SK-MEL-5 (cell line): ENCODE measurements at regions not wholly inside any gene's neighbourhood (a gene's known extent, or its start where the extent isn't known, plus 50 kb on each side); places are given as distances from the start of the nearest gene placed in this dataset.

ENCODE experiments used
- DNase-seq: peaks from one replicate; pipeline ENCODE4 v3.0.0-alpha.2; 2016; ENCODE audit warnings: low read depth, low spot score
- in situ Hi-C: cut with HindIII; loops from 2 replicates; pipeline ENCODE4 v1.10.0; 2016; ENCODE audit warnings: low sequenced_read_pairs, high pct_unique_total_duplicates, low pct_unique_long_range_greater_than_20kb

DNA sequence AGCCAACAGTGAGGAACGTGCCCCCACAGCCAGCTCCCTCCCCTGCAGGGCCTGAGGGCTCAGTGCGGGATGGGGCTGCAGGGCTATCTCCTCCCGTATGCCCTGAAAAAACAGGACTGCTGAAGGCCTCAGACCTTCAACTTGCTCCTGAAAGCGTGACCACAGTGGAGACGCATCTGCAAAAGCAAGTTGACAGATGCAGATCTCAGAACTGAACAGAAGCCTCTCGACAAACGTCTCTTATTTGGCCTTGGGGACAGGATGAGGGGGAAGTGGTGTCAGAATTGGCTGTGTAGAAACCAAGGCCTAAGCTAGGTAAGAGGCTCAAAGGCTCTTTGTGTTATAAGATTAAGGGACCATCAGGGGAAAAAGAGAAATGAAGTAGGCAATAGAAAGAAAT lies 120.7 kb upstream of the SLC22A23 start:
- in situ Hi-C loops = no loop called here

DNA sequence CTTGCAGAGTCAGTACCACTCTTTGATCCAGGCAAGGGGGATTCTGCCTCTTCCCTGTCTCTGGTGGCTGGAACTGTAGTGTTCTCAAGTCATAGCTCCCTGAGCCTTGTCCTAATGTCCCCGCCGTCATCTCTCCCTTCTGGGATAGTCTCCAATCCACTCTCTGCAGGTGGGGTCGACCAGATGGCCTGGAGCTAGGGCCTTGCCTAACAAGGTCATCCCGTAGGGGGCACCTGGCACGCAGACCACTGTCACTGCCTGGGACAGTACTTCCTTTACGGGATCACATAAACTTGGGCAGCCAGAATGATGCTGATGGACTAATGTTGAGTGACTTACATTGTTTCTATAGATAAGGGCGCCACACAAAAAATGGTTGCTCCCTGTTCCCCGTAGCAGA lies 118.9 kb upstream of the SLC22A23 start:
- DNase-seq = no peak
- in situ Hi-C loops = no loop called here

More for the DNA sequence above, 120.7 kb upstream of the SLC22A23 start:
- no peak for DNase-seq

DNA sequence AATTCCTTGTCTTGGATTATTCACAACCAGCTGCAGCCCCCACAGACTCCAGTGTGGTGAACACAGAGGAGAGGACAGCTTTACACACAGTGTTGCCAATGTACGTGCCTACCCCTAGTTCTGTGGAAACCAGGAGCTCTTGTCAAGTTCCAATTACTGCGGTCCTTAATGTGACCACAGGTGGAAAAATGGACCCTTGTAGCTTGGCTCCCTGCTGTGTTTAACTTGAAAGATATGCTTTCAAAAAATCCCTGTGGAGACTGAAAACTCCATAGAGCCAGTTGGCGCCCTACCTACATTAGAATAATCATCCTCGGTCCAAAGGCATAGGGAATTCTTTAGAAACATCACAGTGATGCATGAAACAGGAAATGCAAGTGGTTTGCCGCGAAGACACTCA lies 118.3 kb upstream of the SLC22A23 start:
- DNase-seq = no peak
- in situ Hi-C loops = no loop called here

GRCh38 chr6:3573670-3574069 lies 116.8 kb upstream of the SLC22A23 start:
- in situ Hi-C loops = no loop called here
- DNase-seq = no peak

DNA sequence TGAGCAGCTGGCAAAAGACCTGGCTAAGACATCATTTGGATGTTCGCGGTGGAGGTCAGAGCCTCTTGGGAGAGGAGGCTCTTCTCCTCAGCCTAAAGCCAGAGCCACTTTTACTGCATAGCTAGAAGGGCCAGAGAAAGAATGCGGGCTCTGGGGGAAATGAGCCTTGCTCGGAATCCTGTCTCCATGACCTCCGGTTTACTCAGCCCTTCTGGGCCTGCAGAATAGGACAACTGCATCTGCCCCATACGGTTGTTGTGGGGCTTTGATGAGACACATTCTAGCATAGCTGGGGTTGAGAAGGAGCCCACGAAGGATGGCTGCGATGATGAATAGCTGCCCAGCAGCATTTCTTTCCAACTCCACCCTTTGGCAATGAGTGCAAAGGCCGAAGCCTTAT lies 115.0 kb upstream of the SLC22A23 start:
- DNase-seq = no peak
- in situ Hi-C loops = no loop called here

DNA sequence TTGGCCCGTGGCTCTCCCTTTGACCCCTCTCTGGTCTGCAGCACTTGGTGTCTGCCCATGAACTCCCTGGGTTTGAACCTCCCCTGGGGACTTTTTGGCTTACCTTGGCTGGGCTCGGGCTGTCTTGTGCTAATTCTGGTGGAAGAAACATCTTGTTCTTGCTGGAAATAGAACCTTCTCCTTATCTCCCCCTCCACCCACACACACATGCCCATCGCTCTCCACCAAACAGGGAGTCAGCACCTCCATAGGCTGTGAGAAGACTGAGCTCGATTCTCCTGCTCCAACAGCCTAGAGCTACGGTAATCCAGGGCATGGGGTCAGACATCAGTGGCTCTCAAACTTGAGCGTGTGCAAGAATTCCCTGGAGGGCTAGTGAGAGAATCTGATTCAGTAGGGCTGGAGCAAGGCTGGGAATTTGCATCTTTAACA lies 114.4 kb upstream of the SLC22A23 start:
- in situ Hi-C loops = no loop called here
- no peak for DNase-seq

- in situ Hi-C loops = no loop called here
- DNase-seq = no peak
Measured at GRCh38 chr6:3569816-3570215, 113.0 kb upstream of the SLC22A23 start.

GRCh38 chr6:3568396-3569082 lies 111.7 kb upstream of the SLC22A23 start:
- in situ Hi-C loops = no loop called here
- DNase-seq = peak; percentile 34

DNA sequence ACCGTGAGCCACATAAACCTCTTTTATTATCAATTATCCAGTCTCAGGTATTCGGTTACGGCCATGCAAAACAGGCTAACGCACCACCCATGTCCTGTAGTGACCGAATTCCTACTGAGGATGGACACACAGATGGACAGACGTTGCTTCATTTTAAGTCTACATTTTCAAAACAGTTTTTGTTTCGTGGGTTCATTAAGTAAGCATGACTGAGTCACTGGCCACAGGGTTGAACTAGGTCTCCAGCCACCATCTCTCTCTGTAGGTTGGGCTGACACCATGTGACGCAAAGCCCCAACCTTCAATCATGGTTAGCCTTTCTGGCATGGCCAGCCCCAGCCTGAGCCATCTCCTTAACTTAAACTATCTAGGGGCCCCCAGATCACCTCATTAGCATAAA lies 110.0 kb upstream of the SLC22A23 start:
- DNase-seq = no peak
- in situ Hi-C loops = no loop called here

DNA sequence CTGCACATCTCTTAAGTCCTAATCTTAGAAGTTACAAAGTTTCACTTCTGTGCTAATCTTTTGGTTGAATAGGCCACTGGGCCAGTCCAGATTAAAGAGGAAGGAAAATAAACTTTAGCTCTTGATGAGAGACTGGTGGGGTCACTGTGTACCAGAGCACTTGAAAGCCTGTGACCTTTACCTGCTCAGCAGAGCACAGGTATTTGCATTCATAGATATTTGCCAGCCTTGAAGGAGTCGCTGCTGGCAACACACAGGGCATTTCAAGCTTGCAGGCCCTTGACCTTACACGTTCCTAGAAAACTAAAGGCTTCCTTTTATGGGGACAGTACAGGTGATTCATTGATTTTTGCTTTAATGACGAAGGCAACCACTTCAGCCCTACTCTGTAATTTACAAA lies 108.4 kb upstream of the SLC22A23 start:
- in situ Hi-C loops = no loop called here
- no peak for DNase-seq

- DNase-seq = peak; percentile 48
Measured at GRCh38 chr6:3561725-3562124, 104.9 kb upstream of the SLC22A23 start.

GRCh38 chr6:3560211-3560610 lies 103.4 kb upstream of the SLC22A23 start:
- no peak for DNase-seq
- in situ Hi-C loops = no loop called here

More at GRCh38 chr6:3561725-3562124, 104.9 kb upstream of the SLC22A23 start:
- in situ Hi-C loops = no loop called here

DNA sequence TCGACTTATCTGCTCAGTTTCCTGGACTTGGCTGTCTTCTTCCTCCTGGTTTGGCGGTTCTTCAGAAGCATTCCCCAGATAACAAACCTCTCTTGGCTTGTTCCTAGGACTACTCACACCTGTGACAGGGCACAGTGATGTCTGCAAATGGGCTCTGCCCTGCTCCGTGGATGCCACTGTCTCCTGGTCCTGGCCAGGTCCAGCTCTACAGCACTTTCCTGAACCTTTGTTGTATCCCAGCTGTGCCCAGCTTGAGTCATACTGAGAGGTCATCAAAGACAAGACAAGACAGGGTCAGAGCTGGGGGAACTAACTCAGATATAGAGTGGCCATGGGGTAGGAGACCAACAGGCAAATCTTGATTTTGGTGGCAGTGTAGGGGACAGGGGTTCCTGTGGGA lies 102.7 kb upstream of the SLC22A23 start:
- in situ Hi-C loops = no loop called here
- no peak for DNase-seq

DNA sequence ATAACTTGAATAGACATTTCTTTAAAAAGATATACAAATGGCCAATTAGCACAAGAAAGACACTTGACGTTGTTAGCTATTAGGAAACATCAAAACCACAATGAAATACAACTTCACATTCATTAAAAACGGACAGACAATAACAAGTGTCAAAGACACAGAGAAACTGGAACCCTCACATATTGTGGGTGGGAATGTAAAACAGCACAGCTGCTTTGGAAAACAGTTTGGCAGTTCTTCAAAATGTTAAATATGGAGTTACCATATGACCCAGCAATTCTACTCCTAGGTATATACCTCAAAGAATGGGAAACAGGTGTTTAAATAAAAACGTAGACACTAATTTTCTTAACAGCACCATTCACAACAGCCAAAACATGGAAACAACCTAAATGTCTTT lies 100.5 kb upstream of the SLC22A23 start:
- in situ Hi-C loops = no loop called here
- no peak for DNase-seq

GRCh38 chr6:3553254-3553653 lies 96.4 kb upstream of the SLC22A23 start:
- in situ Hi-C loops = no loop called here
- no peak for DNase-seq

- no peak for DNase-seq
- in situ Hi-C loops = no loop called here
Measured at GRCh38 chr6:3551716-3552511, 95.1 kb upstream of the SLC22A23 start.

DNA sequence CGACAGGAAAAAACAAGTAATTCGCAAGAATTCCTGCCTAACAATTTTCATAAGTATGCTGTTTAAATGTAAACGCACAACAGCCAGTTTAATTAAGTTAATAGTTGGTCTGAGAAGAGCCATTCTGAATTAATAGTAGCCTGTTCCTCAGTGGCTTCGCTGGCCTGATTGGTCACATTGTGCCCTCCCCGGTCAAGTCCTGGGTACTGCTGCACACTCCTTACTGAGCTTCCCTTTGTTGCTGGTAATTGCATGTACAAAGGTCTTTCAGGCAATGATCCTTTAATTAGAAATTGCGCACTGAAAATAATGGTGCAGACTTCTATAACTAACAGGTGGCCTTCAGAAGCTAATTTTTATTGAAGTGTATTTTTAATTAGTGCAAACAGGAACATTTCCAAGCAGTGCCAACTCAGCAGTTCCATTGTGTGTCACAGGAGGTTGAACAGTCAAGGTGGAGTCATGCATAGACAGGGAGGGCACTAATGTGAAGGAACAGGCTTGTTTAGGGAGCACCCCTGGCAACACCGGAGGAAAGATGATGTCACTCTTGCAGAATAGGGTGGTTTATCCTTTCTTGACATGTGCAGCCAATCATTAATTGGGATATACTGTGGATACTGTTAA lies 92.6 kb upstream of the SLC22A23 start:
- no peak for DNase-seq
- in situ Hi-C loops = no loop called here

GRCh38 chr6:3546121-3546520 lies 89.3 kb upstream of the SLC22A23 start:
- DNase-seq = no peak
- in situ Hi-C loops = no loop called here

GRCh38 chr6:3545156-3545555 lies 88.3 kb upstream of the SLC22A23 start:
- DNase-seq = no peak
- in situ Hi-C loops = no loop called here
